Liver (tissue), 8 donors: ENCODE measurements at regions not wholly inside any gene's neighbourhood (a gene's known extent, or its start where the extent isn't known, plus 50 kb on each side); places are given as distances from the start of the nearest gene placed in this dataset.

Experiments
- DNase-seq: peaks from one replicate; pipeline ENCODE4 v3.0.0-alpha.2; 2017; ENCODE audit warnings: low spot score
- H3K27ac ChIP-seq, 2 donors: one replicate each; pipeline ENCODE4 v1.7.0; 2013; ENCODE audit warnings: inconsistent platforms in 2 of 2, low read length in 2 of 2, control low read depth in 1 of 2, low read depth in 1 of 2, mild to moderate bottlenecking in 1 of 2
- H3K27me3 ChIP-seq, 4 donors: one replicate each; pipeline versions ENCODE4 v1.6.1 to v1.7.0; 2013; ENCODE audit warnings: low read length in 3 of 4, inconsistent platforms in 1 of 4, mild to moderate bottlenecking in 1 of 4, moderate library complexity in 1 of 4; ENCODE audit not compliant: control insufficient read depth in 4 of 4, insufficient read depth in 4 of 4
- H3K36me3 ChIP-seq, 4 donors: one replicate each; pipeline versions ENCODE4 v1.6.1 to v1.7.0; 2013; ENCODE audit warnings: low read length in 3 of 4, mild to moderate bottlenecking in 3 of 4, low read depth in 1 of 4, moderate library complexity in 1 of 4; ENCODE audit not compliant: control insufficient read depth in 4 of 4, insufficient read depth in 3 of 4
- H3K4me1 ChIP-seq, 4 donors: one replicate each; pipeline versions ENCODE4 v1.6.1 to v1.7.0; 2013; ENCODE audit warnings: low read length in 3 of 4, mild to moderate bottlenecking in 3 of 4, moderate library complexity in 1 of 4; ENCODE audit not compliant: control insufficient read depth in 4 of 4, insufficient read depth in 4 of 4
- H3K4me3 ChIP-seq, 3 donors: one replicate each; pipeline versions ENCODE4 v1.6.1 to v1.7.0; 2013; ENCODE audit warnings: low read length in 3 of 3, control low read depth in 1 of 3, low read depth in 1 of 3, mild to moderate bottlenecking in 1 of 3
- H3K9ac ChIP-seq, 2 donors: one replicate each; pipeline ENCODE4 v1.7.0; 2013; ENCODE audit warnings: low read length in 2 of 2, mild to moderate bottlenecking in 2 of 2, moderate library complexity in 2 of 2, control low read depth in 1 of 2, low read depth in 1 of 2
- H3K9me3 ChIP-seq, 4 donors: one replicate each; pipeline versions ENCODE4 v1.6.1 to v1.7.0; 2013; ENCODE audit warnings: low read length in 3 of 4; ENCODE audit not compliant: control insufficient read depth in 4 of 4
- EGR1 ChIP-seq, 2 donors: IDR thresholded peaks; 2 replicates each; pipeline ENCODE4 v1.6.1; 2016 to 2018; ENCODE audit warnings: antibody characterized with exemption in 2 of 2, low read depth in 2 of 2
- FOXA1 ChIP-seq: IDR thresholded peaks from 2 replicates; pipeline ENCODE4 v1.6.1; 2016; ENCODE audit warnings: antibody characterized with exemption
- FOXA2 ChIP-seq: IDR thresholded peaks from 2 replicates; pipeline ENCODE4 v1.6.1; 2016; ENCODE audit warnings: antibody characterized with exemption
- GABPA ChIP-seq, 2 donors: IDR thresholded peaks in 1 of 2; conservative IDR thresholded peaks in 1 of 2; 2 replicates each; pipeline ENCODE4 v1.6.1; 2016; ENCODE audit warnings: antibody characterized with exemption in 2 of 2, mild to moderate bottlenecking in 1 of 2, moderate library complexity in 1 of 2
- HNF4G ChIP-seq: IDR thresholded peaks from 2 replicates; pipeline ENCODE4 v1.6.1; 2016; ENCODE audit warnings: antibody characterized with exemption
- NR2F2 ChIP-seq: IDR thresholded peaks from 2 replicates; pipeline ENCODE4 v1.6.1; 2016; ENCODE audit warnings: antibody characterized with exemption
- RAD21 ChIP-seq, 2 donors: IDR thresholded peaks; 2 replicates each; pipeline ENCODE4 v1.6.1; 2016; ENCODE audit warnings: antibody characterized with exemption in 2 of 2, mild to moderate bottlenecking in 2 of 2
- RXRA ChIP-seq, 2 donors: IDR thresholded peaks; 2 replicates each; pipeline ENCODE4 v1.6.1; 2017 to 2018; ENCODE audit warnings: antibody characterized with exemption in 2 of 2, mild to moderate bottlenecking in 1 of 2
- TAF1 ChIP-seq: conservative IDR thresholded peaks from 2 replicates; pipeline ENCODE4 v1.6.1; 2016; ENCODE audit warnings: antibody characterized with exemption, mild to moderate bottlenecking
- YY1 ChIP-seq: IDR thresholded peaks from 2 replicates; pipeline ENCODE4 v1.6.1; 2016; ENCODE audit warnings: antibody characterized with exemption, mild to moderate bottlenecking
- WGBS: extraction: QIAGEN DNeasy Blood & Tissue Kit; methylation state at CpG from one replicate; pipeline ENCODE4 v1.1.7; 2013; 5-methylcytosine and 5-hydroxymethylcytosine counted together
- TF ChIP-seq, protein P1 (sequence below): IDR thresholded peaks from 2 replicates; pipeline ENCODE4 v1.6.1; 2016; ENCODE audit warnings: antibody characterized with exemption, mild to moderate bottlenecking
- TF ChIP-seq, protein P2 (sequence below): fragments of 150-350 bp; IDR thresholded peaks from 2 replicates; pipeline ENCODE4 v1.5.1; 2017; ENCODE audit warnings: improper control_type of control experiment, low read depth, low read length; ENCODE audit not compliant: missing input control
- TF ChIP-seq, protein P3 (sequence below): IDR thresholded peaks from 2 replicates; pipeline ENCODE4 v1.6.1; 2016; ENCODE audit warnings: antibody characterized with exemption
- TF ChIP-seq, protein P4 (sequence below): IDR thresholded peaks from 2 replicates; pipeline ENCODE4 v1.6.1; 2016; ENCODE audit warnings: antibody characterized with exemption
- TF ChIP-seq, protein P5 (sequence below): IDR thresholded peaks from 2 replicates; pipeline ENCODE4 v1.6.1; 2016; ENCODE audit warnings: antibody characterized with exemption
- donor health status: healthy.
- donor health status: healthy.
- donor health status: healthy.
- donor health status: healthy.
- donor health status: healthy.

DNA sequence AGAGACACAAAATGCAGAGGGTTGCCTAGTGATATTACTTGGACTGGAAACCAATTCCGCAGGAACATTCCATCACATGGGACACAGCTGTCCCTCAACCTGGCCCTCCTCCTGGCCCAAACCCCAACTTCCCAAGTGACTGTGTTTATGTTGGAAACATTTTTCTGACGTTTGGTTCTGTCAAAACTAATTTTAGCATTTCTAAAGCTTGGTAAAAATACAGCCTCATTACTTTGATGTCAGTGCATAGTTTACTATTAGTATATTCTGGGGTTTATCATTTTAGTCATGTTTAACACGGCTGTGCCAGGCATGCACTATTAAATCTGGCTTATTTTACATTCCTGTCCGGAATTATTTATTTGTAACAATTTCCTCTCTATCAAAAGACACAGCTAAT lies 69.9 kb downstream of the GLI2 start:
- H3K9ac ChIP-seq, result no peak overlapping the region
- TF ChIP-seq, protein P1, sequence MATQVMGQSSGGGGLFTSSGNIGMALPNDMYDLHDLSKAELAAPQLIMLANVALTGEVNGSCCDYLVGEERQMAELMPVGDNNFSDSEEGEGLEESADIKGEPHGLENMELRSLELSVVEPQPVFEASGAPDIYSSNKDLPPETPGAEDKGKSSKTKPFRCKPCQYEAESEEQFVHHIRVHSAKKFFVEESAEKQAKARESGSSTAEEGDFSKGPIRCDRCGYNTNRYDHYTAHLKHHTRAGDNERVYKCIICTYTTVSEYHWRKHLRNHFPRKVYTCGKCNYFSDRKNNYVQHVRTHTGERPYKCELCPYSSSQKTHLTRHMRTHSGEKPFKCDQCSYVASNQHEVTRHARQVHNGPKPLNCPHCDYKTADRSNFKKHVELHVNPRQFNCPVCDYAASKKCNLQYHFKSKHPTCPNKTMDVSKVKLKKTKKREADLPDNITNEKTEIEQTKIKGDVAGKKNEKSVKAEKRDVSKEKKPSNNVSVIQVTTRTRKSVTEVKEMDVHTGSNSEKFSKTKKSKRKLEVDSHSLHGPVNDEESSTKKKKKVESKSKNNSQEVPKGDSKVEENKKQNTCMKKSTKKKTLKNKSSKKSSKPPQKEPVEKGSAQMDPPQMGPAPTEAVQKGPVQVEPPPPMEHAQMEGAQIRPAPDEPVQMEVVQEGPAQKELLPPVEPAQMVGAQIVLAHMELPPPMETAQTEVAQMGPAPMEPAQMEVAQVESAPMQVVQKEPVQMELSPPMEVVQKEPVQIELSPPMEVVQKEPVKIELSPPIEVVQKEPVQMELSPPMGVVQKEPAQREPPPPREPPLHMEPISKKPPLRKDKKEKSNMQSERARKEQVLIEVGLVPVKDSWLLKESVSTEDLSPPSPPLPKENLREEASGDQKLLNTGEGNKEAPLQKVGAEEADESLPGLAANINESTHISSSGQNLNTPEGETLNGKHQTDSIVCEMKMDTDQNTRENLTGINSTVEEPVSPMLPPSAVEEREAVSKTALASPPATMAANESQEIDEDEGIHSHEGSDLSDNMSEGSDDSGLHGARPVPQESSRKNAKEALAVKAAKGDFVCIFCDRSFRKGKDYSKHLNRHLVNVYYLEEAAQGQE, result no peak
- TF ChIP-seq, protein P2, sequence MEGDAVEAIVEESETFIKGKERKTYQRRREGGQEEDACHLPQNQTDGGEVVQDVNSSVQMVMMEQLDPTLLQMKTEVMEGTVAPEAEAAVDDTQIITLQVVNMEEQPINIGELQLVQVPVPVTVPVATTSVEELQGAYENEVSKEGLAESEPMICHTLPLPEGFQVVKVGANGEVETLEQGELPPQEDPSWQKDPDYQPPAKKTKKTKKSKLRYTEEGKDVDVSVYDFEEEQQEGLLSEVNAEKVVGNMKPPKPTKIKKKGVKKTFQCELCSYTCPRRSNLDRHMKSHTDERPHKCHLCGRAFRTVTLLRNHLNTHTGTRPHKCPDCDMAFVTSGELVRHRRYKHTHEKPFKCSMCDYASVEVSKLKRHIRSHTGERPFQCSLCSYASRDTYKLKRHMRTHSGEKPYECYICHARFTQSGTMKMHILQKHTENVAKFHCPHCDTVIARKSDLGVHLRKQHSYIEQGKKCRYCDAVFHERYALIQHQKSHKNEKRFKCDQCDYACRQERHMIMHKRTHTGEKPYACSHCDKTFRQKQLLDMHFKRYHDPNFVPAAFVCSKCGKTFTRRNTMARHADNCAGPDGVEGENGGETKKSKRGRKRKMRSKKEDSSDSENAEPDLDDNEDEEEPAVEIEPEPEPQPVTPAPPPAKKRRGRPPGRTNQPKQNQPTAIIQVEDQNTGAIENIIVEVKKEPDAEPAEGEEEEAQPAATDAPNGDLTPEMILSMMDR, result no peak
- TF ChIP-seq FOXA2 (no peak), HNF4G (no peak), YY1 (no peak), RXRA (IDR thresholded peaks at IDR 0.05) (no peak), NR2F2 (no peak), FOXA1 (no peak), TAF1 (no peak), RAD21 (IDR thresholded peaks at IDR 0.05) (no peak)
- TF ChIP-seq, protein P3, sequence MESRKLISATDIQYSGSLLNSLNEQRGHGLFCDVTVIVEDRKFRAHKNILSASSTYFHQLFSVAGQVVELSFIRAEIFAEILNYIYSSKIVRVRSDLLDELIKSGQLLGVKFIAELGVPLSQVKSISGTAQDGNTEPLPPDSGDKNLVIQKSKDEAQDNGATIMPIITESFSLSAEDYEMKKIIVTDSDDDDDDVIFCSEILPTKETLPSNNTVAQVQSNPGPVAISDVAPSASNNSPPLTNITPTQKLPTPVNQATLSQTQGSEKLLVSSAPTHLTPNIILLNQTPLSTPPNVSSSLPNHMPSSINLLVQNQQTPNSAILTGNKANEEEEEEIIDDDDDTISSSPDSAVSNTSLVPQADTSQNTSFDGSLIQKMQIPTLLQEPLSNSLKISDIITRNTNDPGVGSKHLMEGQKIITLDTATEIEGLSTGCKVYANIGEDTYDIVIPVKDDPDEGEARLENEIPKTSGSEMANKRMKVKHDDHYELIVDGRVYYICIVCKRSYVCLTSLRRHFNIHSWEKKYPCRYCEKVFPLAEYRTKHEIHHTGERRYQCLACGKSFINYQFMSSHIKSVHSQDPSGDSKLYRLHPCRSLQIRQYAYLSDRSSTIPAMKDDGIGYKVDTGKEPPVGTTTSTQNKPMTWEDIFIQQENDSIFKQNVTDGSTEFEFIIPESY, result no peak
- TF ChIP-seq, protein P4, sequence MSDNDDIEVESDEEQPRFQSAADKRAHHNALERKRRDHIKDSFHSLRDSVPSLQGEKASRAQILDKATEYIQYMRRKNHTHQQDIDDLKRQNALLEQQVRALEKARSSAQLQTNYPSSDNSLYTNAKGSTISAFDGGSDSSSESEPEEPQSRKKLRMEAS, result no peak
- TF ChIP-seq, protein P5, sequence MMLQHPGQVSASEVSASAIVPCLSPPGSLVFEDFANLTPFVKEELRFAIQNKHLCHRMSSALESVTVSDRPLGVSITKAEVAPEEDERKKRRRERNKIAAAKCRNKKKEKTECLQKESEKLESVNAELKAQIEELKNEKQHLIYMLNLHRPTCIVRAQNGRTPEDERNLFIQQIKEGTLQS, result no peak
- H3K27ac ChIP-seq, result no peak overlapping the region
- 70% methylated on average over 4 of the region's 4 CpGs for WGBS
- H3K4me1 ChIP-seq, result no peaks in the 10 kb centered on the region
- H3K36me3 ChIP-seq, result no peaks in the 10 kb centered on the region
- peaks cover 0 to 3% (median 0%) of the 10 kb centered on the region in 4 donors for H3K27me3 ChIP-seq
- H3K9me3 ChIP-seq, result no peaks in the 10 kb centered on the region
- no peak for DNase-seq
- no peak overlapping the region for H3K4me3 ChIP-seq

DNA sequence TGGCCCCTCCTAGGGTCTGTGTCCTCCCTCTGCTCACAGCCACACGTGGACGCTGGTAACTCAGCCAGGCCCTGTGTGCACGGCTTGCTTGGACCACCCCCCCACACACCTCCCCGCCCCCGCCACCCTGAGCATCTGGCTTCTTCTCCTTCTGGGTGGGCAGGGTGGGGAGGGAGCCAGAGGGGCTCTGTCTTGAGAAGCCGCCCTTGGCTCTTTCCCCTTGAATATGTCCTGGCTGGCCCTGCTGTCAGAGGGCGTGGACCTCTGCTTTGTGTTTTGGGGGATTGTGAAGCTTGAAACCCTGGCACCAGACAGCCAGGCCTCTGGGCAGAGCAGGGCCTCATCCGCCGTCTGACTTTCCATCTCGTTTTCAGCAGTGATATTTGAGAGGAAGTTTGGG lies 72.1 kb downstream of the GLI2 start:
- Histone ChIP-seq H3K36me3 (no peaks in the 10 kb centered on the region), H3K4me3 (no peak overlapping the region), H3K4me1 (no peaks in the 10 kb centered on the region), H3K9me3 (no peaks in the 10 kb centered on the region), H3K27me3 (peaks cover 0 to 3% (median 0%) of the 10 kb centered on the region in 4 donors), H3K27ac (no peak overlapping the region), H3K9ac (no peak overlapping the region)
- no peak for DNase-seq
- 86% methylated on average over 10 of the region's 10 CpGs for WGBS
- TF ChIP-seq EGR1 (IDR thresholded peaks at IDR 0.05; ENCODE audit: low read depth in 2 of 2), result no peak
- no peak for TF ChIP-seq GABPA (IDR thresholded peaks at IDR 0.05 in 1 of 2, conservative IDR thresholded peaks at IDR 0.05 in 1 of 2)
- no peak for TF ChIP-seq YY1
